HuH-7 (cell line): ENCODE measurements at regions not wholly inside any gene's neighbourhood (a gene's known extent, or its start where the extent isn't known, plus 50 kb on each side); places are given as distances from the start of the nearest gene placed in this dataset.
"Not testable (repeated sequence)": the region's sequence is repeated elsewhere in the genome, so short reads cannot be mapped to it uniquely, and the experiment has no call there.

Experiments used
- DNase-seq: peaks from one replicate; pipeline ENCODE4 v3.0.0; 2011; ENCODE audit warnings: low spot score

DNA sequence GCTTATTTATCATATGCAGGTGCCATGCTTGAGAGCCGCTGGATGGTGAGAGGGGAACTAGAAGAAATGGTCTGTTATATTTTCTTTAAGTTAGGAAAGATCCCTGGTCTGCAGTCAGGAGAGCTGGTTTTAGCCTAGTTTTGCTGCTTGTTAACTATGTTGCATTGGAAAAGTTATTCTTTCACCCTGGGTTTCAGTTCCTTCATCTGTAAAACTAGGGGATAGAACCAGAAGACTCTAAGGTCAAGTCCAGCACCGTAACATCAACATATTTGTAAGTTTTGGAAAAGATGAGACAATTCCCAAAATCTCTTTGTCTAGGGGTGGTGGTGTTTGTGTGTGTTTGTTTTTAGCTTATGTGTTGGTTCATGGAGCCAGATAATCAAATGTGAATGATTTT is 304.0 kb downstream of the QKI start:
- no peak for DNase-seq

- no peak for DNase-seq
Measured at GRCh38 chr6:163717106-163717764, 302.7 kb downstream of the QKI start.

DNA sequence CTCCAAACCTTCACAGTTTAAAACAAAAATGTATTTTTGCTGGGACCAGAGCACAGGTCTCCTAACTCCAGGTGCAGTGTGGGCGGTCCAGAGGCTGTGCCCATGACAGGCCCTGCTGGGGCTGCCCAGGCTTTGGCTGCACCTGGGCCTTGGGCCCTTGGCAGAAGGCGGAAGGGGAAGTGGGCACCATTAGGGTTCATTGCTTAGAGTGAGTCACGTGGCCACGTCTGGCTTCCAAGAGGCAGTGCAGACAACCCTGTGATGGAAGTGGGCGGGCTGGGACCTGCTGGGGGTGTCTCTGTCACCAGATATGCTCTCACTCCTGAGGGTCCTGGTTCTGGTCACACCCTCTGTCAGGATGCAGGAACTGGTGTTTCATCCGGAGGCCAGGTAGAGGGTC is 302.2 kb downstream of the QKI start:
- no peak for DNase-seq

DNA sequence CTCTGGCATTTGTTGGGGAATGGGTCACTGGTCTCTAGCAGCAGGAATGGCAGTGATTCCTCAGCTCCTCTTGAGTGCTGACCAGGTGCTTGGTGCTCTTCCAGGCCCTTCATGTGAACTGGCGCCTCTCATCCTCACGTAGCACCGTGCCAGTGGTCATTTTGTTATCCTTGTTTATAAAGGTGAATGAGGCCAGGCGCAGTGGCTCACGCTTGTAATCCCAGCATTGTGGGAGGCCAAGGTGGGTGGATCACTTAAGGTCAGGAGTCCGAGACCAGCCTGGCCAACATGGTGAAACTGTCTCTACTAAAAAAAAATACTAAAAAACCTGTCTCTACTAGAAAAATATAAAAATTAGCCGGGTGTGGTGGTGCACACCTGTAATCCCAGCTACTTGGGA is 301.3 kb downstream of the QKI start:
- DNase-seq, result no peak

DNA sequence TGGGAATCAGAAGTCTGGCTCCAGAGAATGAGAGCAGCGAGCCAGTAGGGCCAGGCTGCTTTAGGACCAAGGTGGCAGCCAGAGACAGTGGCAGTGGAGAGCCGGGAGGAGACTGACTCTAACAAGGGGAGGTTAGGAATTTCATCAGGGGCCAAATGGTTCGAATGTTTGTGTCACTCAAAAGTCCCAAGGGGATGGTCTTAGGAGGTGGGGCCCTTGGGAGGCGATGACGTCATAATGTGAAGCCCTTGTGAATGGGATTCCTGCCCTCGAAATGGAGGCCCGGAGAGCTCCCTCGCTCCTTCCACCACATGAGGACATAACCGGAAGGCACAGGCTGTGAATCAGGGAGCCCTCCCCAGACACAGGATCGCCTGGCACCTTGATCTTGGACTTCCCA is 299.7 kb downstream of the QKI start:
- DNase-seq, result no peak

- DNase-seq, result no peak
Measured at GRCh38 chr6:163712981-163713380, 298.5 kb downstream of the QKI start.

GRCh38 chr6:163712566-163712961 is 298.0 kb downstream of the QKI start:
- DNase-seq, result no peak

GRCh38 chr6:163711615-163712565 is 297.4 kb downstream of the QKI start:
- DNase-seq, result no peak

GRCh38 chr6:163710532-163711470 is 296.3 kb downstream of the QKI start:
- DNase-seq, result no peak

DNA sequence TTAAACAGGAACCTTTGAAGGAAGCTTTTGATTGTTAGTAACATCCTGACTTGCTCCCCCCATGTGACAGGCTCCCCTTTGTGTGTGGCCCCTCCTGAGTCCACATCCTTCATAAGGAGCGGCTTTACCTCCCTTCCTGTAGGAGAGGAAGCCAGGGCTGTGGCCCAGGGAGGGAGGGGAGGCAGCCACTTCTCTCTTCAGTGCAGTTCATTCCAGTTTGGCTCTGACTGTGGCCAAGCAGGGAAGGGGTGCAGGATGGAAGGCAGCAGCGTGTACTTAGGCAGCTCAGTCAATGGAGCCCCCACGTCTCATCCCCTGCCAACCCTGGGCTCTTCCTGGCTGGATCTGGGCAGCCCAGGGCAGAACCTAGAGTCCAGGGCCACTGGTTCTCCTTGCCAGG is 295.2 kb downstream of the QKI start:
- no peak for DNase-seq

DNA sequence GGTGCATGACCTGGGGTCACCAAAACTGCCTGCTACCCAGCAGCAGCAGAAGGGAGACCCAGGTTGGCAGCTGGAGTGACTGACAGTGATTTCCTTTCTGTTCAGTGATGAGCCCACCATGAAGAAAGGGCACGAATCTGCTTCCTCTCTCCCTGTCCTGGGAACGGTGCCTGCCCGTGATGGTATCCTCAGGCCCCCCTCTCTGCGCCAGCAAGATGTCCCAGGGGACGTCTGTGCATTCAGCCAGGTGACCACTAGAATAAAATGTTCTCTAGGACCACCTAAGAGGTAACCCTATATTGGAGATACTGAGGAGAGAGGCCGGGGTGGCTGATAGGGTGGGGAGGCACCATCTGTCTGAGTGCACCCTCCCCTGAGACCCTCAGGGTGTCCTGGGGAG is 294.7 kb downstream of the QKI start:
- DNase-seq, result no peak

DNA sequence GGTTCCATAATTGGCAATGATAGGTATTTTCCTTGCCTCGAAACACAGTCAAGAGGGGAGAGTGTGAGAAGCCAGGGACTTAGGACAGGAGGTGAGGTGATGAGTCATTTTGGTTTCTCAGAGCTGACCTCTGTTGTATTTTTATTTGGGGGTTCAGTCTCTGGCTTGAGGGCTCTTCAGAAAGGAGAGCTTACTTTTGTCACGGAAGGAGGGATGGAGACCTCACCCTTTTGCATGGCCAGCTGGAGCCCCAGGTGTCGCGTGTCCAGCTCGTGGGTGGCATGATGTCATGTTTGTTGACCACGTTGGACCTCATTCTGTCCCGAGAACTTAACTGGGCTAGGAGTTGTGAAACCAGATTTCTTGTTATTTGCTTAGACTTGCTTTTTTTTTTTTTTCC is 293.9 kb downstream of the QKI start:
- no peak for DNase-seq

- no peak for DNase-seq
Measured at GRCh38 chr6:163707387-163708355, 293.2 kb downstream of the QKI start.

GRCh38 chr6:163706500-163707087 is 292.1 kb downstream of the QKI start:
- no peak for DNase-seq

- DNase-seq, result no peak
Measured at GRCh38 chr6:163705923-163706322, 291.4 kb downstream of the QKI start.

DNA sequence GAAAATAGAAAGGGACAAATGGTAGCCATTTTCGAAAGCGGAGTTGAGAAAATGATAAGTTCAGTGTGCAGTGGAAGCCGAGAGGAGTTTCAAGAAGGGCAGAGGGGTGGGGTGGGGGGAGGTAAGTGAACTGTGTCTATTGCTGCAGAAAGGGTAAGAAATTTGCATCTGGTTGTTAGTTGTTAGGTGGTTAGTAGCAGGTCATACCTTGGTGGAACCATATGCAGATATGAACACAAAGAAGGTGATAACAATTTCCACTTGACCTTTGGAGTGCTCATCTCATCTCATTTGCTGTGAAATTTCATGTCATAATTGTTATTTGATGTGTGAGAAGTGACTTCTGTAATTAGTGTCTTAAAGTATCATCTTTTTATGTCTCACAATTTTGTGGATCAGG is 288.2 kb downstream of the QKI start:
- DNase-seq, result no peak

DNA sequence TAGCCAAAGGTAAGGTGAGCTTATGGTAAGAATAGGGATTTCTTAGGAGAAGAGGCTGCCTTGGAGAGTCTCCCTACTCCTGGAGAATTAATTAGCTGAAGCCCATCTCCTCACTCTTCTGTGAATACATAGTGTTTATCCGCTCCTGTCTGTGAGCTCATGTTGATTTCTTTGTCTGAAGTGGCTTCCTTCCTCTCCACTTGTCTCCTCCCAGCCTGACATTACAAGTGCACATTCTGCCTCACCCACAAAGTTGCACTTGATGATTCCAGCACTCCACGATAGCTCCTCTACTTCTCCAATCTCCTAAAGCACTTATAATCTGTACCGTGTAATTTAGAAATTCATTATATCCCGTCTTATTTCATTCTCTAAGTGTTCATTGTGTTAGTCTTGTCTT is 287.2 kb downstream of the QKI start:
- DNase-seq, result no peak

DNA sequence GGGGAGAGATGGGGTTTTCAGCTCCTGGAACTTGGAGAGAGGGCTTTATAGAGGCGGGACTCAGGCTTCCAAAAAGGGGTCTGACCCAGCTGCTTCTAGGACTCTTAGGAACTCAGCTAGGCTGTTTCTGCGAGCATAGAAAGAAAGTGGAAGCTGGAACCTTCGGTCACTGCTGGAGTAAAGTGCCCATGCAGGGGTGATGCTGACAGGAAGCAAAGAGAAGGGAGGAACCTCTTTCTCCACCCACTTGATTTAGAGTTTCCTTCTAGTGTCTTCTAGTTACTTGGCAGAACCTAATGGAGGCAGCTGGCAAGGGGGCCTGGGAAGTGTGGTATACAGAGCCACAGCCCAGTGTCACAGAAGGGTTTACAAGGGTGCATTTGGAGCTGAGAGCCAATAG is 283.6 kb downstream of the QKI start:
- no peak for DNase-seq

- DNase-seq, result not testable (repeated sequence)
Measured at GRCh38 chr6:163696311-163696710, 281.8 kb downstream of the QKI start.

DNA sequence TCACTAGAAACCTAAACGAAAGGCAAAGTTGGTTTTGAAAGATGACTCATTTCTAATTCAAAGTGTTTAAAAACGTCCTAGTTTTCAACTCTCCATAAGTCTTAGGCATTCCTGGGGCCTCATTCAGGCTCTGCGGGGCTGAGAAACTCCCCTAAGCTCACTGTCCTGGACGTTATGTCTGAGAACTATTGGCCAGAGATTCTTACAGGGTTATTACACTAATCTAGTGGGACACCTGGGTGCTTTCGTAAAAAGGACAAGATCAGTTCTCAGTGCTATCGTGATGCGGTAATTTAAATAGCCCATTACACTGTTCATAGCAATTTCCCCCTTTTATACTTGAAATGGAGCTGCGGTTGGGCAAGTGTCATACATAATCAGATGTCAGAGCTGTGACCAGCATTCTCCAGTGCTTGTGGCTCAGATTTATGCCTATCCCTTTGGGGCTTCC is 280.9 kb downstream of the QKI start:
- no peak for DNase-seq

GRCh38 chr6:163694988-163695398 is 280.5 kb downstream of the QKI start:
- DNase-seq, result no peak
